Transverse colon (tissue), 4 donors: ENCODE measurements at regions not wholly inside any gene's neighbourhood (a gene's known extent, or its start where the extent isn't known, plus 50 kb on each side); places are given as distances from the start of the nearest gene placed in this dataset.

Experiments
- DNase-seq: peaks from one replicate; pipeline ENCODE4 v3.0.0-alpha.2; 2019
- H3K27ac ChIP-seq, 4 donors: fragments of 200-600 bp; sonication (generic); 2 replicates each; pipeline ENCODE4 v1.5.1; 2016 to 2018; ENCODE audit warnings: inconsistent platforms in 4 of 4
- H3K27me3 ChIP-seq: fragments of 200-600 bp; sonication (generic); 2 replicates; pipeline ENCODE4 v1.5.1; 2017; ENCODE audit warnings: inconsistent platforms
- H3K36me3 ChIP-seq, 4 donors: fragments of 200-600 bp; sonication (generic); 2 replicates each; pipeline ENCODE4 v1.5.1; 2017 to 2019; ENCODE audit warnings: inconsistent platforms in 4 of 4
- H3K4me1 ChIP-seq, 4 donors: fragments of 200-600 bp; sonication (generic); 2 replicates each; pipeline ENCODE4 v1.5.1; 2017 to 2020; ENCODE audit warnings: inconsistent platforms in 4 of 4
- H3K4me3 ChIP-seq, 4 donors: fragments of 200-600 bp; sonication (generic); 1 replicate in 1 of 4; 2 replicates in 3 of 4; pipeline versions ENCODE4 v1.5.1 to v1.6.1; 2017 to 2019; ENCODE audit warnings: inconsistent platforms in 4 of 4
- H3K9me3 ChIP-seq, 2 donors: fragments of 200-600 bp; sonication (generic); 2 replicates each; pipeline ENCODE4 v1.5.1; 2017 to 2019; ENCODE audit warnings: inconsistent platforms in 2 of 2
- CTCF ChIP-seq, 5 experiments: fragments of 200-600 bp in 3 of 5; fragments of 450-650 bp in 2 of 5; sonication (generic) in 3 of 5; IDR thresholded peaks; 1 replicate in 2 of 5; 2 replicates in 3 of 5; pipeline ENCODE4 v1.5.1; 2016 to 2017; ENCODE audit warnings: antibody characterized with exemption in 5 of 5, inconsistent platforms in 3 of 5, mild to moderate bottlenecking in 2 of 5, moderate library complexity in 1 of 5
- EP300 ChIP-seq: sonication (generic); formaldehyde crosslinking; IDR thresholded peaks from one replicate; pipeline ENCODE4 v1.6.1; 2017; ENCODE audit warnings: antibody characterized with exemption, low read depth
- POLR2A ChIP-seq: fragments of 450-650 bp; IDR thresholded peaks from one replicate; pipeline ENCODE4 v1.6.1; 2016; ENCODE audit warnings: antibody characterized with exemption, mild to moderate bottlenecking, moderate library complexity
- POLR2AphosphoS5 ChIP-seq, 3 donors: sonication (generic); formaldehyde crosslinking; IDR thresholded peaks; one replicate each; pipeline ENCODE4 v1.6.1; 2016; ENCODE audit warnings: antibody characterized with exemption in 3 of 3
- WGBS, 2 donors: methylation state at CpG; one replicate each; pipeline ENCODE4 v1.1.5; 2018; ENCODE audit warnings: low coverage in 1 of 2; 5-methylcytosine and 5-hydroxymethylcytosine counted together
- in situ Hi-C, 4 donors: fragments of 200-750 bp; cut with MboI; loops; one replicate each; pipeline versions ENCODE4 v1.15.0 to v1.15.1; 2017; ENCODE audit warnings: low sequenced_read_pairs in 3 of 4, low pct_ligation_motif_present in 1 of 4, low pct_unique_long_range_greater_than_20kb in 1 of 4
- intact Hi-C: fragments of 100-400 bp; cut with DNase I; formaldehyde crosslinking; loops from one replicate; pipeline ENCODE4 v1.15.1; 2023; ENCODE audit warnings: low total_unique reads

GRCh38 chr10:111491154-111491553 lies 414.3 kb downstream of the ADRA2A start:
- H3K27me3 ChIP-seq = no peaks in the 10 kb centered on the region
- intact Hi-C loops (no loop called here), in situ Hi-C loops (no loop called here)
- no peak for DNase-seq
- H3K4me1 ChIP-seq = no peaks in the 10 kb centered on the region
- TF ChIP-seq POLR2AphosphoS5 (IDR thresholded peaks at IDR 0.05) (no peak), POLR2A (no peak), CTCF (IDR thresholded peaks at IDR 0.05) (no peak), EP300 (no peak)
- no peak overlapping the region for H3K27ac ChIP-seq
- no peak overlapping the region for H3K4me3 ChIP-seq
- no peaks in the 10 kb centered on the region for H3K36me3 ChIP-seq
- 71 to 78% methylated on average over 1 of the region's 1 CpG for WGBS, 2 donors
- peaks cover 3 to 6% of the 10 kb centered on the region in 2 donors for H3K9me3 ChIP-seq

GRCh38 chr10:111493024-111493625 lies 416.3 kb downstream of the ADRA2A start:
- peaks cover 3 to 6% of the 10 kb centered on the region in 2 donors for H3K9me3 ChIP-seq
- 74% methylated on average over 2 of the region's 2 CpGs; no CpG with 5 or more reads in 1 of the 2 donors for WGBS, 2 donors
- no peak overlapping the region for H3K4me3 ChIP-seq
- H3K27ac ChIP-seq = no peak overlapping the region
- in situ Hi-C loops = no loop called here
- no peaks in the 10 kb centered on the region for H3K36me3 ChIP-seq
- no peaks in the 10 kb centered on the region for H3K27me3 ChIP-seq
- no peak for TF ChIP-seq POLR2A
- no peak for TF ChIP-seq CTCF (IDR thresholded peaks at IDR 0.05)
- TF ChIP-seq POLR2AphosphoS5 (IDR thresholded peaks at IDR 0.05) = no peak
- no peak for TF ChIP-seq EP300
- H3K4me1 ChIP-seq = no peaks in the 10 kb centered on the region
- intact Hi-C loops = no loop called here
- DNase-seq = no peak

GRCh38 chr10:111498560-111498959 lies 421.7 kb downstream of the ADRA2A start:
- Histone ChIP-seq H3K27ac (no peak overlapping the region), H3K36me3 (no peaks in the 10 kb centered on the region), H3K4me3 (no peak overlapping the region), H3K9me3 (peaks cover 0 to 4% of the 10 kb centered on the region in 2 donors), H3K4me1 (no peaks in the 10 kb centered on the region), H3K27me3 (no peaks in the 10 kb centered on the region)
- intact Hi-C loops = no loop called here
- TF ChIP-seq EP300 = no peak
- TF ChIP-seq CTCF (IDR thresholded peaks at IDR 0.05) = no peak
- TF ChIP-seq POLR2AphosphoS5 (IDR thresholded peaks at IDR 0.05) = no peak
- no peak for TF ChIP-seq POLR2A
- in situ Hi-C loops = no loop called here
- no peak for DNase-seq
- WGBS, 2 donors = 56% methylated on average over 1 of the region's 1 CpG; no CpG with 5 or more reads in 1 of the 2 donors

GRCh38 chr10:111504376-111504775 lies 427.5 kb downstream of the ADRA2A start:
- intact Hi-C loops = no loop called here

More at GRCh38 chr10:111504376-111504775, 427.5 kb downstream of the ADRA2A start:
- Histone ChIP-seq H3K27me3 (no peaks in the 10 kb centered on the region), H3K4me3 (no peak overlapping the region), H3K36me3 (no peaks in the 10 kb centered on the region), H3K4me1 (no peaks in the 10 kb centered on the region), H3K9me3 (peaks cover 0 to 5% of the 10 kb centered on the region in 2 donors), H3K27ac (no peak overlapping the region)
- in situ Hi-C loops = no loop called here
- TF ChIP-seq POLR2AphosphoS5 (IDR thresholded peaks at IDR 0.05) (no peak), EP300 (no peak)
- DNase-seq = no peak
